ENCODE measurements at regions not wholly inside any gene's neighbourhood (a gene's known extent, or its start where the extent isn't known, plus 50 kb on each side); places are given as distances from the start of the nearest gene placed in this dataset.

- TF ChIP-seq ZFP30 (CRISPR knock-in tag; IDR thresholded peaks at IDR 0.05) (no peak), ZNF8 (CRISPR knock-in tag; IDR thresholded peaks at IDR 0.05) (no peak), TSHZ2 (CRISPR knock-in tag; IDR thresholded peaks at IDR 0.05) (no peak), ARNTL (CRISPR knock-in tag; IDR thresholded peaks at IDR 0.05; ENCODE audit: borderline replicate concordance, low read depth) (no peak), ZC3H10 (CRISPR knock-in tag; IDR thresholded peaks at IDR 0.05) (no peak), ZFP3 (CRISPR knock-in tag; IDR thresholded peaks at IDR 0.05) (no peak), ZNF70 (CRISPR knock-in tag; IDR thresholded peaks at IDR 0.05) (no peak), OSR1 (CRISPR knock-in tag; IDR thresholded peaks at IDR 0.05) (no peak), GLIS3 (CRISPR knock-in tag; IDR thresholded peaks at IDR 0.05) (no peak), BACH2 (CRISPR knock-in tag; IDR thresholded peaks at IDR 0.05; ENCODE audit: borderline replicate concordance) (no peak)
- TF ChIP-seq, protein P1, sequence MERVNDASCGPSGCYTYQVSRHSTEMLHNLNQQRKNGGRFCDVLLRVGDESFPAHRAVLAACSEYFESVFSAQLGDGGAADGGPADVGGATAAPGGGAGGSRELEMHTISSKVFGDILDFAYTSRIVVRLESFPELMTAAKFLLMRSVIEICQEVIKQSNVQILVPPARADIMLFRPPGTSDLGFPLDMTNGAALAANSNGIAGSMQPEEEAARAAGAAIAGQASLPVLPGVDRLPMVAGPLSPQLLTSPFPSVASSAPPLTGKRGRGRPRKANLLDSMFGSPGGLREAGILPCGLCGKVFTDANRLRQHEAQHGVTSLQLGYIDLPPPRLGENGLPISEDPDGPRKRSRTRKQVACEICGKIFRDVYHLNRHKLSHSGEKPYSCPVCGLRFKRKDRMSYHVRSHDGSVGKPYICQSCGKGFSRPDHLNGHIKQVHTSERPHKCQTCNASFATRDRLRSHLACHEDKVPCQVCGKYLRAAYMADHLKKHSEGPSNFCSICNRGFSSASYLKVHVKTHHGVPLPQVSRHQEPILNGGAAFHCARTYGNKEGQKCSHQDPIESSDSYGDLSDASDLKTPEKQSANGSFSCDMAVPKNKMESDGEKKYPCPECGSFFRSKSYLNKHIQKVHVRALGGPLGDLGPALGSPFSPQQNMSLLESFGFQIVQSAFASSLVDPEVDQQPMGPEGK (CRISPR knock-in tag; IDR thresholded peaks at IDR 0.05; ENCODE audit: borderline replicate concordance) = no peak
- TF ChIP-seq, protein P2, sequence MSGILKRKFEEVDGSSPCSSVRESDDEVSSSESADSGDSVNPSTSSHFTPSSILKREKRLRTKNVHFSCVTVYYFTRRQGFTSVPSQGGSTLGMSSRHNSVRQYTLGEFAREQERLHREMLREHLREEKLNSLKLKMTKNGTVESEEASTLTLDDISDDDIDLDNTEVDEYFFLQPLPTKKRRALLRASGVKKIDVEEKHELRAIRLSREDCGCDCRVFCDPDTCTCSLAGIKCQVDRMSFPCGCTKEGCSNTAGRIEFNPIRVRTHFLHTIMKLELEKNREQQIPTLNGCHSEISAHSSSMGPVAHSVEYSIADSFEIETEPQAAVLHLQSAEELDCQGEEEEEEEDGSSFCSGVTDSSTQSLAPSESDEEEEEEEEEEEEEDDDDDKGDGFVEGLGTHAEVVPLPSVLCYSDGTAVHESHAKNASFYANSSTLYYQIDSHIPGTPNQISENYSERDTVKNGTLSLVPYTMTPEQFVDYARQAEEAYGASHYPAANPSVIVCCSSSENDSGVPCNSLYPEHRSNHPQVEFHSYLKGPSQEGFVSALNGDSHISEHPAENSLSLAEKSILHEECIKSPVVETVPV (CRISPR knock-in tag; IDR thresholded peaks at IDR 0.05) = no peak
These were observed 522.3 kb upstream of the NBEA start for GRCh38 chr13:34419755-34420154.

Measured in SK-N-SH treated with all-trans-retinoic acid at 6 μM for 48 hours (cell line).